ENCODE measurements at regions not wholly inside any gene's neighbourhood (a gene's known extent, or its start where the extent isn't known, plus 50 kb on each side); places are given as distances from the start of the nearest gene placed in this dataset.
A peak's percentile ranks its signal among the peaks of the same experiment; 100 is the strongest.
"Not testable (repeated sequence)": the region's sequence is repeated elsewhere in the genome, so short reads cannot be mapped to it uniquely, and the experiment has no call there.

GRCh38 chr6:168865-169455 is 123.3 kb upstream of the DUSP22 start:
- H3K4me1 Mint-ChIP-seq (ENCODE audit: low read depth) = no peaks in the 10 kb centered on the region
- peaks cover 23% of the 10 kb centered on the region for H3K27me3 Mint-ChIP-seq (ENCODE audit: low read depth)
- H3K4me3 Mint-ChIP-seq = no peak overlapping the region
- no peak for DNase-seq (ENCODE audit: low spot score)
- no peak overlapping the region for H3K27ac Mint-ChIP-seq
- peaks cover 6% of the 10 kb centered on the region for H3K9me3 Mint-ChIP-seq
- no peaks in the 10 kb centered on the region for H3K36me3 Mint-ChIP-seq (ENCODE audit: low read depth)

GRCh38 chr6:174036-174435 is 118.3 kb upstream of the DUSP22 start:
- Mint-ChIP-seq H3K9me3 (peaks cover 12% of the 10 kb centered on the region), H3K27me3 (ENCODE audit: low read depth) (peaks cover 37% of the 10 kb centered on the region), H3K27ac (no peak overlapping the region), H3K4me3 (no peak overlapping the region), H3K36me3 (ENCODE audit: low read depth) (peaks cover 2% of the 10 kb centered on the region), H3K4me1 (ENCODE audit: low read depth) (no peaks in the 10 kb centered on the region)
- no peak for DNase-seq (ENCODE audit: low spot score)

DNA sequence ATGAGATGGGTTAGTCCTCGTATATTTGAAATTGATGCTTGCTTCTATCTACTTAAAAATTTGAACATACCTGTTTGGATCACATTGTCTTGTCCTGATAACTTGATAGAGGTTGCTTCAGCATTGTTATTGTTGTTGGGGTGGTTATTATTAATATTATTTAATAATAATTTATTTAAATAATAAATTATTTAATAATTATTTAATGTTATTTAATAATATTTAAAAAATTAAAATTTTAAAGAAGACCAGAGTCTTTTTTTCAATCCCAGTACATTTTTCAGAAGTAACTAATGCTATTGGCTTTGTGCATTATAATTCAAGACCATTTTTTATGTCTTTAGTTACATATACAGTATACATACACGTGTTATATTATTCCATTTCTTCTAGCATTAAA is 116.6 kb upstream of the DUSP22 start:
- H3K4me1 Mint-ChIP-seq (ENCODE audit: low read depth) = peaks cover 7% of the 10 kb centered on the region
- no peak overlapping the region for H3K27ac Mint-ChIP-seq
- H3K4me3 Mint-ChIP-seq = no peak overlapping the region
- peaks cover 33% of the 10 kb centered on the region for H3K27me3 Mint-ChIP-seq (ENCODE audit: low read depth)
- DNase-seq (ENCODE audit: low spot score) = no peak
- peaks cover 2% of the 10 kb centered on the region for H3K36me3 Mint-ChIP-seq (ENCODE audit: low read depth)
- peaks cover 12% of the 10 kb centered on the region for H3K9me3 Mint-ChIP-seq

GRCh38 chr6:176766-177165 is 115.5 kb upstream of the DUSP22 start:
- Mint-ChIP-seq H3K27ac (no peak overlapping the region), H3K4me1 (ENCODE audit: low read depth) (peaks cover 17% of the 10 kb centered on the region), H3K27me3 (ENCODE audit: low read depth) (peaks cover 25% of the 10 kb centered on the region), H3K9me3 (peaks cover 9% of the 10 kb centered on the region), H3K4me3 (no peak overlapping the region), H3K36me3 (ENCODE audit: low read depth) (peaks cover 2% of the 10 kb centered on the region)
- no peak for DNase-seq (ENCODE audit: low spot score)

GRCh38 chr6:178119-178518 is 114.2 kb upstream of the DUSP22 start:
- H3K9me3 Mint-ChIP-seq = peaks cover 7% of the 10 kb centered on the region
- H3K27ac Mint-ChIP-seq = no peak overlapping the region
- no peak for DNase-seq (ENCODE audit: low spot score)
- peaks cover 20% of the 10 kb centered on the region for H3K27me3 Mint-ChIP-seq (ENCODE audit: low read depth)
- H3K4me3 Mint-ChIP-seq = no peak overlapping the region
- peaks cover 17% of the 10 kb centered on the region for H3K4me1 Mint-ChIP-seq (ENCODE audit: low read depth)
- H3K36me3 Mint-ChIP-seq (ENCODE audit: low read depth) = peaks cover 2% of the 10 kb centered on the region

DNA sequence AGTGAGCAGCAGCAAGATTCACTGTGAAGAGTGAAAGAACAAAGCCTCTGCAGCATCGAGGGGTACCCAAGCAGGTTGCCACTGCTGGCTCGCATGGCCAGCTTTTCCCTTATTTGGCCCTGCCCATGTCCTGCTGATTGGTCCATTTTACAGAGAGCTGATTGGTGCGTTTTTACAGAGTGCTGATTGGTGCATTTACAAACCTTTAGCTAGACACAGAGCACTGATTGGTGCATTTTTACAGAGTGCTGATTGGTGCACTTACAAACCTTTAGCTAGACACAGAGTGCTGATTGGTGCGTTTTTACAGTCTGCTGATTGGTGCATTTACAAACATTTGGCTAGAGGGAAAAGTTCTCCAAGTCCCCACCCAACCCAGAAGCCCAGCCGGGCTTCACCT is 113.4 kb upstream of the DUSP22 start:
- Mint-ChIP-seq H3K4me1 (ENCODE audit: low read depth) (peaks cover 18% of the 10 kb centered on the region), H3K27me3 (ENCODE audit: low read depth) (peaks cover 14% of the 10 kb centered on the region)
- not testable (repeated sequence) for H3K27ac Mint-ChIP-seq; H3K4me3 Mint-ChIP-seq; H3K9me3 Mint-ChIP-seq; DNase-seq (ENCODE audit: low spot score); H3K36me3 Mint-ChIP-seq (ENCODE audit: low read depth)

DNA sequence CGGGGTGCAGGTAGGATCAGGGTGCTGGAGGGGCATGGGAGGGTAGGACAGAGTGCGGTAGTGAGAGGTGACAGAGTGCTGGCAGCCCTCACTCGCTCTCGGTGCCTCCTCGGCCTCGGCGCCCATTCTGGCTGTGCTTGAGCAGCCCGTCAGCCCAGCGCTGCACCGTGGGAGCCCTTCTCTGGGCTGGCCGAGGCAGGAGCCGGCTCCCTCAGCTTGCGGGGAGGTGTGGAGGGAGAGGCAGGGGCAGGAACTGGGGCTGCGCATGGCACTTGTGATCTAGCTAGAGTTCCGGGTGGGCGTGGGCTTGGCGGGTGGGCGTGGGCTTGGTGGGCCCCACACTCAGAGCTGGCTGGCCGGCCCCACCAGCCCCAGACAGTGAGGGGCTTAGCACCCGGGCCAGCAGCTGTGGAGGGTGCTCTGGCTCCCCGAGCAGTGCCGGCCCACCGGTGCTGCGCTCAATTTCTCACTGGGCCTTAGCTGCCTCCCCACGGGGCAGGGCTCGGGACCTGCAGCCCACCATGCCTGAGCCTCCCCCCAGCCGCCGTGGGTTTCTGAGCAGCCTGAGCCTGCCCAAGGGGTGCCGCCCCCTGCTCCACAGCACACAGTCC is 112.8 kb upstream of the DUSP22 start:
- Mint-ChIP-seq H3K9me3 (peaks cover 7% of the 10 kb centered on the region), H3K4me1 (ENCODE audit: low read depth) (peaks cover 22% of the 10 kb centered on the region), H3K27ac (no peak overlapping the region), H3K27me3 (ENCODE audit: low read depth) (peaks cover 12% of the 10 kb centered on the region), H3K4me3 (no peak overlapping the region), H3K36me3 (ENCODE audit: low read depth) (peaks cover 2% of the 10 kb centered on the region)
- DNase-seq (ENCODE audit: low spot score) = no peak

GRCh38 chr6:180091-180694 is 112.1 kb upstream of the DUSP22 start:
- not testable (repeated sequence) for H3K9me3 Mint-ChIP-seq; H3K36me3 Mint-ChIP-seq (ENCODE audit: low read depth); DNase-seq (ENCODE audit: low spot score)
- Mint-ChIP-seq H3K4me1 (ENCODE audit: low read depth) (peaks cover 22% of the 10 kb centered on the region), H3K27me3 (ENCODE audit: low read depth) (peaks cover 12% of the 10 kb centered on the region), H3K4me3 (peak overlapping the region; percentile 49), H3K27ac (peak overlapping the region; percentile 70)

GRCh38 chr6:181049-181654 is 111.1 kb upstream of the DUSP22 start:
- Mint-ChIP-seq H3K27ac (peak overlapping the region; percentile 37), H3K27me3 (ENCODE audit: low read depth) (peaks cover 12% of the 10 kb centered on the region), H3K4me1 (ENCODE audit: low read depth) (peaks cover 22% of the 10 kb centered on the region), H3K9me3 (peaks cover 7% of the 10 kb centered on the region), H3K4me3 (peak overlapping the region; percentile 49), H3K36me3 (ENCODE audit: low read depth) (peaks cover 2% of the 10 kb centered on the region)
- no peak for DNase-seq (ENCODE audit: low spot score)

- Mint-ChIP-seq H3K4me3 (no peak overlapping the region), H3K9me3 (peaks cover 2% of the 10 kb centered on the region), H3K27ac (no peak overlapping the region), H3K36me3 (ENCODE audit: low read depth) (no peaks in the 10 kb centered on the region), H3K4me1 (ENCODE audit: low read depth) (peaks cover 25% of the 10 kb centered on the region), H3K27me3 (ENCODE audit: low read depth) (no peaks in the 10 kb centered on the region)
- DNase-seq (ENCODE audit: low spot score) = no peak
Measured at GRCh38 chr6:183668-184067, 108.6 kb upstream of the DUSP22 start.

GRCh38 chr6:184161-184700 is 108.1 kb upstream of the DUSP22 start:
- DNase-seq (ENCODE audit: low spot score) = no peak
- Mint-ChIP-seq H3K4me3 (no peak overlapping the region), H3K27ac (no peak overlapping the region), H3K9me3 (no peaks in the 10 kb centered on the region), H3K27me3 (ENCODE audit: low read depth) (no peaks in the 10 kb centered on the region), H3K4me1 (ENCODE audit: low read depth) (peaks cover 30% of the 10 kb centered on the region), H3K36me3 (ENCODE audit: low read depth) (no peaks in the 10 kb centered on the region)

DNA sequence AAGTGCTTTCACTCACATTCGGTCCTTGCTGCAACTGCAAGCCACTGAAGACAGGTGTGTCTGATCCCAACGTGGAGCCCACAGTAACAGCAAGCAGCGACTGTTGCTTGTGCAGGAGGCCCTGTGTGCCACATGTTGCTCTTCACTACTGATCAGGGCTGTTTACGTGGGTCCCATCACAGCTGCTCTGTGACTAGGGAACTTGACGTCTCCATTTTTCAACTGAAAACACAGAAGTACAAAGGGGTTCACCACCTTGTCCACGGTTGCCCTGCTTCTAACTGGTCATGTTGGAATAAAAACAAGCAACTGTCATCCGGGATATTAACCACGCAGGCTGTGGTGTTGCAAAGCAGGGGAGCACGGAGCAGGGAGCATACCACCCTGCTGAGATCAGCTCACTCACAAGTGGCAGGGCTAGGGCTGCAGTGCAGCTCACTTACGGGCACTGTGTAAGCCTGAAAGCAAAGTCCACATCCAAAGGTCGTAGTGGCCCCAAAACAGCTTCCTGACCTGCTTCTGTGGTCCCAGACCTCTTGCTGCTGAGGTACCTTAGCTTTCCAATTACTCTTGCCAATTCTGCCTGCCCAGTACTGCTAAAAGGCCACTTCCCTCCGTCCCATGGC is 105.8 kb upstream of the DUSP22 start:
- Mint-ChIP-seq H3K9me3 (no peaks in the 10 kb centered on the region), H3K4me1 (ENCODE audit: low read depth) (peaks cover 29% of the 10 kb centered on the region), H3K4me3 (no peak overlapping the region), H3K27ac (no peak overlapping the region), H3K36me3 (ENCODE audit: low read depth) (no peaks in the 10 kb centered on the region), H3K27me3 (ENCODE audit: low read depth) (no peaks in the 10 kb centered on the region)
- DNase-seq (ENCODE audit: low spot score) = no peak

GRCh38 chr6:187210-187861 is 105.0 kb upstream of the DUSP22 start:
- peaks cover 27% of the 10 kb centered on the region for H3K4me1 Mint-ChIP-seq (ENCODE audit: low read depth)

More at GRCh38 chr6:187210-187861, 105.0 kb upstream of the DUSP22 start:
- DNase-seq (ENCODE audit: low spot score) = no peak
- Mint-ChIP-seq H3K27ac (no peak overlapping the region), H3K9me3 (no peaks in the 10 kb centered on the region), H3K36me3 (ENCODE audit: low read depth) (no peaks in the 10 kb centered on the region), H3K4me3 (no peak overlapping the region), H3K27me3 (ENCODE audit: low read depth) (no peaks in the 10 kb centered on the region)
